Panc1 (cell line): ENCODE measurements at regions not wholly inside any gene's neighbourhood (a gene's known extent, or its start where the extent isn't known, plus 50 kb on each side); places are given as distances from the start of the nearest gene placed in this dataset.

Experiments
- ATAC-seq: fragments of 200-7000 bp; cut with Tn5 transposase; 2 replicates; pipeline ENCODE4 v1.9.1; 2020; ENCODE audit warnings: mild to moderate bottlenecking, moderate library complexity
- BruUV-seq: library from RNA; stranded (reverse); fragments of 400-500 nt; replicated peaks from 2 replicates; lab custom pipeline; 2021; lab: Mats Ljungman, UMichigan
- CTCF ChIA-PET: fragments of 300-600 bp; sonication (Branson Sonifier 250); formaldehyde crosslinking; loops from one replicate; lab custom pipeline; 2022; ENCODE audit warnings: antibody characterized with exemption; lab: Charles Lee
- POLR2A ChIA-PET: fragments of 300-600 bp; sonication (Branson Sonifier 250); formaldehyde crosslinking; loops from one replicate; lab custom pipeline; 2022; ENCODE audit warnings: antibody characterized with exemption; lab: Charles Lee
- DNase-seq: peaks from one replicate; pipeline ENCODE4 v3.0.0-alpha.2; 2010; ENCODE audit warnings: low read depth, low spot score
- H3K27ac ChIP-seq: 2 replicates; pipeline ENCODE4 v1.5.1; 2011; ENCODE audit warnings: mild to moderate bottlenecking, low read length, inconsistent platforms
- H3K27me3 ChIP-seq: fragments of 200-500 bp; sonication (Bioruptor generic); 2 replicates; pipeline ENCODE4 v1.6.0; 2014; ENCODE audit warnings: low read length, inconsistent platforms; ENCODE audit not compliant: control insufficient read depth, insufficient read depth
- H3K36me3 ChIP-seq: fragments of 200-500 bp; sonication (Bioruptor generic); 2 replicates; pipeline ENCODE4 v1.5.1; 2014; ENCODE audit warnings: inconsistent platforms, mild to moderate bottlenecking, low read length, moderate library complexity; ENCODE audit not compliant: control insufficient read depth, insufficient read depth
- H3K4me1 ChIP-seq: 2 replicates; pipeline ENCODE4 v1.5.1; 2011; ENCODE audit warnings: inconsistent platforms, mild to moderate bottlenecking, low read length, moderate library complexity; ENCODE audit not compliant: control insufficient read depth, insufficient read depth
- H3K4me3 ChIP-seq, 2 experiments: 2 replicates each; pipeline ENCODE4 v1.5.1; 2011 to 2012; ENCODE audit warnings: low read depth in 2 of 2, low read length in 2 of 2, mild to moderate bottlenecking in 2 of 2, inconsistent platforms in 1 of 2, moderate library complexity in 1 of 2
- H3K9me3 ChIP-seq: fragments of 200-500 bp; sonication (Bioruptor generic); 2 replicates; pipeline ENCODE4 v1.5.1; 2014; ENCODE audit warnings: low read depth, mild to moderate bottlenecking, inconsistent platforms, low read length, moderate library complexity; ENCODE audit not compliant: control insufficient read depth, insufficient read depth
- POLR2AphosphoS5 ChIP-seq: IDR thresholded peaks from 2 replicates; pipeline ENCODE4 v1.6.1; 2012; ENCODE audit warnings: mild to moderate bottlenecking, low read depth, low read length, moderate library complexity
- SIN3A ChIP-seq: IDR thresholded peaks from 2 replicates; pipeline ENCODE4 v1.6.1; 2012; ENCODE audit warnings: low read depth, mild to moderate bottlenecking, low read length, moderate library complexity, borderline replicate concordance; ENCODE audit not compliant: insufficient read depth
- TCF7L2 ChIP-seq: IDR thresholded peaks from 2 replicates; pipeline ENCODE4 v1.6.1; 2011; ENCODE audit warnings: mild to moderate bottlenecking, low read depth, low read length, inconsistent platforms
- in situ Hi-C: cut with HindIII; loops from 2 replicates; pipeline ENCODE4 v1.10.0; 2016; ENCODE audit warnings: low sequenced_read_pairs, low pct_unique_long_range_greater_than_20kb
- intact Hi-C: fragments of 100-400 bp; cut with micrococcal nuclease; formaldehyde crosslinking; loops from one replicate; pipeline ENCODE4 v1.10.0; 2022; ENCODE audit not compliant: unreplicated experiment
- TF ChIP-seq, protein P1 (sequence below): fragments of 450-650 bp; IDR thresholded peaks from 2 replicates; pipeline ENCODE4 v1.5.1; 2017; ENCODE audit warnings: mild to moderate bottlenecking
- TF ChIP-seq, protein P2 (sequence below), 2 experiments: IDR thresholded peaks; 2 replicates each; pipeline ENCODE4 v1.6.1; 2011 to 2012; ENCODE audit warnings: low read depth in 2 of 2, control low read depth in 1 of 2, low read length in 1 of 2, mild to moderate bottlenecking in 1 of 2, moderate library complexity in 1 of 2; ENCODE audit not compliant: insufficient read depth in 1 of 2

DNA sequence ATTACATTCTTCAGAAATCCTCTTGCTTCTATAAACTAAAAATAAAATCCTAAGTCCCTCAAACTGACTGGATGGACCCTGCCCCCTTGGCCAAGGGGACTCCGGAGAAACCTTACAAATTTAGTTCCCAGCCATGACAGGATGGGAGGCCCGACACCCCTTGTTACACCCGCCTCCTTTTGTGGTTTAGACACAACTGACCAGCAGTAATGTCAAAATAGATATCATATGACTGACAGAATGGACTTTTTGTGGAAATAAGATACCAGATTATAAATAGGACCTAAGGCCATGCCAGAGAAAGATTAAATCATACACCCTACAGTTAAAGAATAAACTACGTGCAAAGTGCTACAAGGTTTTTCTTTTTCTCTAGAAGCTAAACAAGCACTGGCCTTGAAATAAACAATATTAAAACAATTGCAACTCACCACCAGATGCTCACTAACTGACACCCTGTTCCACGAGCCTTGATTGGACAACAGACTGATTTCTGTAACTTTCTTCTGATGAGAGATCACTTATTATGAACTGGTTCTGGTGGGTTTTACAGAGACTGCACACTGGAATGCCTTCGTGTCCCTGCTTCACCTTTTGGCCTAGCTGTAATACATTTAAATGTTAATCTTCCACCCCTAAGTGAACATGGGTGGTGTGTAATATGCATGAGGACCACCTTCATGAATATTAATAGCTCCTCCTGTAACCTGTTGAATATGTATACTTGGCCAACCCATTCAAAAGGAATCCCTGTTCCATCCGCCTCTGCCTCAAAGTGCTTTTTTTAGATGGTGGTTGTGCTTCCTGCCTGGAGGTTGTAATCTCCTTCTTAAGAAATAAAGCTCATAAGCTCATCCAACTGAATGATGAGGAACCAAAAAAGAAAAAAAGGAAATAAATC, 99.6 kb downstream of the ODF2L start:
- no TSS peak for BruUV-seq
- in situ Hi-C loops (no loop called here), intact Hi-C loops (no loop called here)
- no peak overlapping the region for H3K27ac ChIP-seq
- H3K4me3 ChIP-seq, result no peak overlapping the region
- DNase-seq (no peak), ATAC-seq (no peak)
- H3K4me1 ChIP-seq, result no peaks in the 10 kb centered on the region
- CTCF ChIA-PET, result no interaction called here
- no peaks in the 10 kb centered on the region for H3K9me3 ChIP-seq
- H3K27me3 ChIP-seq, result peaks cover 7% of the 10 kb centered on the region
- TF ChIP-seq, protein P1, sequence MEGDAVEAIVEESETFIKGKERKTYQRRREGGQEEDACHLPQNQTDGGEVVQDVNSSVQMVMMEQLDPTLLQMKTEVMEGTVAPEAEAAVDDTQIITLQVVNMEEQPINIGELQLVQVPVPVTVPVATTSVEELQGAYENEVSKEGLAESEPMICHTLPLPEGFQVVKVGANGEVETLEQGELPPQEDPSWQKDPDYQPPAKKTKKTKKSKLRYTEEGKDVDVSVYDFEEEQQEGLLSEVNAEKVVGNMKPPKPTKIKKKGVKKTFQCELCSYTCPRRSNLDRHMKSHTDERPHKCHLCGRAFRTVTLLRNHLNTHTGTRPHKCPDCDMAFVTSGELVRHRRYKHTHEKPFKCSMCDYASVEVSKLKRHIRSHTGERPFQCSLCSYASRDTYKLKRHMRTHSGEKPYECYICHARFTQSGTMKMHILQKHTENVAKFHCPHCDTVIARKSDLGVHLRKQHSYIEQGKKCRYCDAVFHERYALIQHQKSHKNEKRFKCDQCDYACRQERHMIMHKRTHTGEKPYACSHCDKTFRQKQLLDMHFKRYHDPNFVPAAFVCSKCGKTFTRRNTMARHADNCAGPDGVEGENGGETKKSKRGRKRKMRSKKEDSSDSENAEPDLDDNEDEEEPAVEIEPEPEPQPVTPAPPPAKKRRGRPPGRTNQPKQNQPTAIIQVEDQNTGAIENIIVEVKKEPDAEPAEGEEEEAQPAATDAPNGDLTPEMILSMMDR, result 0 out of 2 replicates have a peak, but pooled peaks have one; percentile 5
- TF ChIP-seq SIN3A, result no peak
- TF ChIP-seq, protein P2, sequence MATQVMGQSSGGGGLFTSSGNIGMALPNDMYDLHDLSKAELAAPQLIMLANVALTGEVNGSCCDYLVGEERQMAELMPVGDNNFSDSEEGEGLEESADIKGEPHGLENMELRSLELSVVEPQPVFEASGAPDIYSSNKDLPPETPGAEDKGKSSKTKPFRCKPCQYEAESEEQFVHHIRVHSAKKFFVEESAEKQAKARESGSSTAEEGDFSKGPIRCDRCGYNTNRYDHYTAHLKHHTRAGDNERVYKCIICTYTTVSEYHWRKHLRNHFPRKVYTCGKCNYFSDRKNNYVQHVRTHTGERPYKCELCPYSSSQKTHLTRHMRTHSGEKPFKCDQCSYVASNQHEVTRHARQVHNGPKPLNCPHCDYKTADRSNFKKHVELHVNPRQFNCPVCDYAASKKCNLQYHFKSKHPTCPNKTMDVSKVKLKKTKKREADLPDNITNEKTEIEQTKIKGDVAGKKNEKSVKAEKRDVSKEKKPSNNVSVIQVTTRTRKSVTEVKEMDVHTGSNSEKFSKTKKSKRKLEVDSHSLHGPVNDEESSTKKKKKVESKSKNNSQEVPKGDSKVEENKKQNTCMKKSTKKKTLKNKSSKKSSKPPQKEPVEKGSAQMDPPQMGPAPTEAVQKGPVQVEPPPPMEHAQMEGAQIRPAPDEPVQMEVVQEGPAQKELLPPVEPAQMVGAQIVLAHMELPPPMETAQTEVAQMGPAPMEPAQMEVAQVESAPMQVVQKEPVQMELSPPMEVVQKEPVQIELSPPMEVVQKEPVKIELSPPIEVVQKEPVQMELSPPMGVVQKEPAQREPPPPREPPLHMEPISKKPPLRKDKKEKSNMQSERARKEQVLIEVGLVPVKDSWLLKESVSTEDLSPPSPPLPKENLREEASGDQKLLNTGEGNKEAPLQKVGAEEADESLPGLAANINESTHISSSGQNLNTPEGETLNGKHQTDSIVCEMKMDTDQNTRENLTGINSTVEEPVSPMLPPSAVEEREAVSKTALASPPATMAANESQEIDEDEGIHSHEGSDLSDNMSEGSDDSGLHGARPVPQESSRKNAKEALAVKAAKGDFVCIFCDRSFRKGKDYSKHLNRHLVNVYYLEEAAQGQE (IDR thresholded peaks at IDR 0.05; ENCODE audit: insufficient read depth in 1 of 2, low read depth in 2 of 2, low read length in 1 of 2), result no peak
- TF ChIP-seq TCF7L2, result no peak
- no peak for TF ChIP-seq POLR2AphosphoS5
- POLR2A ChIA-PET, result no interaction called here
- no peaks in the 10 kb centered on the region for H3K36me3 ChIP-seq

DNA sequence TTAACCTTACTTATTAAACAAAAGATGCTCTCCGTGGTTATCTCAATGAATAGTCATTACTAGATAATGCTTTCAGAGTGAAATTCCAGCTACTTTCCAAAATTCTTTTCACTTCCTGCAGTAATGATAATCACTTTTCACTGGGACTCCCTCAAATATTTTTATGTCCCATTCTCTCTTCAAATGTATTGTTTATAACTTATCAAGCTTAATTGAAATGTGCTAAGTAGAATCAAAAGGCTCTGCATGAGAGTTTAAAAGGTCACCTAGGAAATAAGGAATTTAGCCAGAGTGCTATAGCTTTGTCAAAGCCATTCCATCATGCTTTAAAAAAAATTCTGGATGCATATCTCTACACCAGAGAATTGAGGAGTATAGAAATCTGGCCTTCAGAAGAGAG, 106.4 kb downstream of the ODF2L start:
- intact Hi-C loops, result no loop called here
- Histone ChIP-seq H3K27ac (no peak overlapping the region), H3K36me3 (no peaks in the 10 kb centered on the region), H3K4me3 (no peak overlapping the region), H3K4me1 (no peaks in the 10 kb centered on the region), H3K27me3 (peaks cover 16% of the 10 kb centered on the region; the same call in 1 of the 2 replicates), H3K9me3 (no peaks in the 10 kb centered on the region)
- CTCF ChIA-PET, result no interaction called here
- in situ Hi-C loops, result no loop called here
- no TSS peak for BruUV-seq
- TF ChIP-seq, protein P2 (IDR thresholded peaks at IDR 0.05; ENCODE audit: insufficient read depth in 1 of 2, low read depth in 2 of 2, low read length in 1 of 2), result no peak
- TF ChIP-seq POLR2AphosphoS5, result no peak
- no peak for TF ChIP-seq TCF7L2
- TF ChIP-seq, protein P1, result no peak
- no peak for TF ChIP-seq SIN3A
- DNase-seq (no peak), ATAC-seq (no peak)
- POLR2A ChIA-PET, result no interaction called here
